HepG2 (cell line): ENCODE measurements at regions not wholly inside any gene's neighbourhood (a gene's known extent, or its start where the extent isn't known, plus 50 kb on each side); places are given as distances from the start of the nearest gene placed in this dataset.

ENCODE experiments used
- ATAC-seq: fragments of 200-7000 bp; cut with Tn5 transposase; 3 replicates; pipeline ENCODE4 v1.9.1; 2020; ENCODE audit warnings: mild to moderate bottlenecking, moderate library complexity
- BruUV-seq: library from RNA; stranded (reverse); fragments of 400-500 nt; replicated peaks from 2 replicates; lab custom pipeline; 2021; lab: Mats Ljungman, UMichigan
- CTCF ChIA-PET: fragments of 300-600 bp; formaldehyde crosslinking; extraction: SDS; loops from one replicate; lab custom pipeline; 2021; ENCODE audit warnings: low total read pairs, inconsistent platforms, low intra/inter-chr PET ratio; lab: Yijun Ruan, JAX
- POLR2A ChIA-PET: fragments of 350-600 bp; sonication (Branson Sonifier 250); formaldehyde crosslinking; loops from one replicate; lab custom pipeline; 2020; ENCODE audit warnings: antibody characterized with exemption, inconsistent platforms; lab: Yijun Ruan, JAX
- DNase-seq: peaks from one replicate; pipeline ENCODE4 v3.0.0-alpha.2; 2015; ENCODE audit warnings: low spot score
- FAIRE-seq: peaks from 3 replicates; lab custom pipeline; 2011; peaks lifted over from hg19 to GRCh38; lab: Jason Lieb, UNC
- H2AFZ ChIP-seq: one replicate; pipeline ENCODE4 v1.6.1; 2011; ENCODE audit warnings: low read length, inconsistent platforms
- H3K27ac ChIP-seq: fragments of 300-600 bp; 3 replicates; pipeline ENCODE4 v1.8.0; 2011; ENCODE audit warnings: mixed run types, mild to moderate bottlenecking, mixed read lengths, low read length, inconsistent platforms; ENCODE audit not compliant: insufficient read depth; ENCODE audit errors: extremely low read length
- H3K27me3 ChIP-seq, 2 experiments: fragments of 200-600 bp in 1 of 2; 2 replicates in 1 of 2; 3 replicates in 1 of 2; pipeline versions ENCODE4 v1.6.0 to v1.8.0; 2011; ENCODE audit warnings: low read length in 2 of 2, mild to moderate bottlenecking in 2 of 2, moderate library complexity in 2 of 2, inconsistent platforms in 1 of 2; ENCODE audit not compliant: insufficient read depth in 2 of 2, control insufficient read depth in 1 of 2
- H3K36me3 ChIP-seq, 2 experiments: fragments of 200-600 bp in 1 of 2; replicated peaks in 1 of 2; 2 replicates in 1 of 2; 3 replicates in 1 of 2; pipeline versions ENCODE4 v1.5.1 to v1.8.0; 2011; ENCODE audit warnings: low read length in 2 of 2, inconsistent platforms in 1 of 2; ENCODE audit not compliant: insufficient read depth in 2 of 2, control insufficient read depth in 1 of 2
- H3K4me1 ChIP-seq: 2 replicates; pipeline ENCODE4 v1.5.1; 2012; ENCODE audit warnings: low read length, inconsistent platforms; ENCODE audit not compliant: insufficient read depth
- H3K4me2 ChIP-seq: 2 replicates; pipeline ENCODE4 v1.6.0; 2011; ENCODE audit warnings: low read depth, low read length, inconsistent platforms
- H3K4me3 ChIP-seq, 3 experiments: fragments of 200-600 bp in 1 of 3; sonication (generic), shearing (Covaris generic) in 1 of 3; replicated peaks in 1 of 3; 2 replicates each; pipeline ENCODE4 v1.5.1; 2011 to 2016; ENCODE audit warnings: low read length in 3 of 3, inconsistent platforms in 2 of 3, low read depth in 2 of 3, mild to moderate bottlenecking in 2 of 3, control low read depth in 1 of 3, mixed read lengths in 1 of 3; ENCODE audit not compliant: insufficient read depth in 1 of 3
- H3K79me2 ChIP-seq: one replicate; pipeline ENCODE4 v1.6.1; 2011; ENCODE audit warnings: low read length, inconsistent platforms; ENCODE audit not compliant: insufficient read depth
- H3K9ac ChIP-seq: 2 replicates; pipeline ENCODE4 v1.6.0; 2011; ENCODE audit warnings: mild to moderate bottlenecking, low read depth, low read length, inconsistent platforms; ENCODE audit not compliant: insufficient read depth
- H3K9me3 ChIP-seq: 2 replicates; pipeline ENCODE4 v1.5.1; 2012; ENCODE audit warnings: mild to moderate bottlenecking, low read length
- H4K20me1 ChIP-seq: 2 replicates; pipeline ENCODE4 v1.6.0; 2011; ENCODE audit warnings: inconsistent platforms, mild to moderate bottlenecking, low read length, moderate library complexity; ENCODE audit not compliant: insufficient read depth
- BRCA1 ChIP-seq: sonication (generic); formaldehyde crosslinking; IDR thresholded peaks from 2 replicates; pipeline ENCODE4 v1.4.0; 2020; ENCODE audit warnings: missing genetic modification reagents
- DMTF1 ChIP-seq: sonication (generic); formaldehyde crosslinking; IDR thresholded peaks from 2 replicates; pipeline ENCODE4 v1.4.0; 2020; ENCODE audit warnings: mild to moderate bottlenecking, missing genetic modification reagents
- EP300 ChIP-seq, 3 experiments: sonication (generic) in 1 of 3; formaldehyde crosslinking in 1 of 3; IDR thresholded peaks; 2 replicates each; pipeline versions ENCODE4 v1.5.1 to v1.6.1; 2011 to 2020; ENCODE audit warnings: low read depth in 2 of 3, low read length in 2 of 3, borderline replicate concordance in 1 of 3, improper control_type of control experiment in 1 of 3, mild to moderate bottlenecking in 1 of 3, missing genetic modification reagents in 1 of 3, moderate library complexity in 1 of 3
- GATAD2A ChIP-seq: IDR thresholded peaks from 2 replicates; pipeline ENCODE4 v1.6.1; 2016
- MEIS2 ChIP-seq: sonication (generic); formaldehyde crosslinking; IDR thresholded peaks from 2 replicates; pipeline ENCODE4 v1.9.0; 2021; ENCODE audit warnings: mild to moderate bottlenecking, missing genetic modification reagents
- STAG1 ChIP-seq: sonication (generic); formaldehyde crosslinking; IDR thresholded peaks from 2 replicates; pipeline ENCODE4 v1.4.0; 2020; ENCODE audit warnings: missing genetic modification reagents
- ZNF431 ChIP-seq: sonication (generic); formaldehyde crosslinking; IDR thresholded peaks from 2 replicates; pipeline ENCODE4 v1.9.0; 2022; ENCODE audit warnings: missing genetic modification reagents, low read depth, mild to moderate bottlenecking, borderline replicate concordance
- ZNF589 ChIP-seq: sonication (generic); formaldehyde crosslinking; conservative IDR thresholded peaks from 2 replicates; pipeline ENCODE4 v1.8.0; 2022; ENCODE audit warnings: mild to moderate bottlenecking, moderate library complexity, missing genetic modification reagents
- WGBS: methylation state at CpG from one replicate; pipeline ENCODE4 v1.1.6; 2017; ENCODE audit warnings: low lambda C conversion rate; 5-methylcytosine and 5-hydroxymethylcytosine counted together
- in situ Hi-C: cut with HindIII; loops from 2 replicates; pipeline ENCODE4 v1.10.0; 2017; ENCODE audit warnings: low pct_unique_long_range_greater_than_20kb; ENCODE audit not compliant: extremely low pct_ligation_motif_present
- intact Hi-C: fragments of 100-400 bp; cut with micrococcal nuclease; formaldehyde crosslinking; loops from one replicate; pipeline ENCODE4 v1.10.0; 2022; ENCODE audit not compliant: unreplicated experiment

- TF ChIP-seq DMTF1 (CRISPR knock-in tag) (no peak), ZNF431 (CRISPR knock-in tag) (no peak), BRCA1 (CRISPR knock-in tag) (no peak), ZNF589 (CRISPR knock-in tag) (no peak), EP300 (IDR thresholded peaks at IDR 0.05; ENCODE audit: low read depth in 2 of 2, low read length in 2 of 2) (no peak), EP300 (CRISPR knock-in tag; IDR thresholded peaks at IDR 0.05; ENCODE audit: borderline replicate concordance) (no peak), MEIS2 (no peak)
Observed at GRCh38 chr3:113340785-113341184, 100.5 kb downstream of the CFAP44 start (continued).

- Histone ChIP-seq H3K36me3 (no peaks in the 10 kb centered on the region), H3K27ac (no peak overlapping the region), H3K4me3 (no peak overlapping the region), H3K4me1 (no peaks in the 10 kb centered on the region), H3K27me3 (no peaks in the 10 kb centered on the region; a peak in 1 of 5 replicates), H3K9ac (no peak overlapping the region), H3K4me2 (no peak overlapping the region), H3K79me2 (no peaks in the 10 kb centered on the region), H4K20me1 (no peaks in the 10 kb centered on the region), H3K9me3 (no peaks in the 10 kb centered on the region), H2AFZ (no peak overlapping the region)
- TF ChIP-seq STAG1: 0 out of 2 replicates have a peak, but pooled peaks have one; percentile 19
- no peak for TF ChIP-seq GATAD2A (CRISPR knock-in tag)
- no TSS peak for BruUV-seq
- POLR2A ChIA-PET: no interaction called here
- DNase-seq (no peak), FAIRE-seq (no peak), ATAC-seq (peak; percentile 58; the same call in 2 of the 3 replicates)
- WGBS: 51% methylated on average over 7 of the region's 9 CpGs
- intact Hi-C loops (no loop called here), in situ Hi-C loops (no loop called here)
- CTCF ChIA-PET: no interaction called here
Observed at GRCh38 chr3:113339616-113340244, 101.6 kb downstream of the CFAP44 start.
